Cerebellar nuclear complex (tissue), 1 donor: ENCODE measurements at regions not wholly inside any gene's neighbourhood (a gene's known extent, or its start where the extent isn't known, plus 50 kb on each side); places are given as distances from the start of the nearest gene placed in this dataset.
A peak's percentile ranks its signal among the peaks of the same experiment; 100 is the strongest.

Experiments
- DNase-seq, 2 experiments: peaks; one replicate each; lab custom pipeline; 2025; lab: John Stamatoyannopoulos, UW

GRCh38 chr15:70201425-70201775, 103.7 kb upstream of the TLE3 start:
- DNase-seq, result no peak

DNA sequence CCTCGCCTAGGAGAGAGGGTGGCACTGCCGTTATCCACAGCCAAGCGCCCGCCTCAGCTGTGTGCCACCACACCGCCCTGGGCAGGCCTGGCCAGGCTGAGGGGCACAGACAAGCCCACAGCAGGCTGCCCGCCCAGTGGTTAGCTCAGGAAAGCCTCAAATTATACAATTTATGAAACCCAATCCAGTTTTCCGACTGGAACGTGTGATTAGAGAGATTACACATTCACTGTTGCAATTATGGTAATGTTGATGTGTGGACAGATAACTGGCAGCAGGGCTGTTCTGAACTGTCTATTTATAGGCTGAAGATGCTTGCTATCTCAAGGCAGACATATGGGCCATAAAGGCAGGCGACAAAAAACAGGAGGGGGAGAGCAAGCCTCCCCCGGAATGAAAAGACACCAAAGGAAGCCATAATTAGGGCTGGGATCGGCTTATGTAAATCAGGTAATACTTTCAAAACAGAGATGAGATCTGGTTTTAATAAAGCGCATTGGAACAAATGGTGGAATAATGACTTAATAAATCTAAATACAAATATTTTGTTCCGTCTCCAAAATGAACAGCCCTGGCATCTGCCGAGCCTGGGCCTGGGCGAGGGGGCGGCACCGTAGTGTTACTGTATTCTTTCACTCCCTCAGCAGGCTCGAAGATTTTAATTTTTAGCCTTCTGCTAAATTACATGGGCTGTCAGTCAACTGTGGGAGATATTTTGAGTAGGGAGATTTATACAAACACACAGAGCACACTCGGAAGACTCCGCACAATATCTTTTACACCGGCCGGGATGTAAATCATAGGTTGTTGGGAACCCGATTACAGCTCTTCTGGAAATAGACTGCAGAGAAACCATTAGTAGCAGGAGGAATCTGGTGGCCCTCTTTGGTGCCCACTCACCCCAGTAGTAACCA, 103.1 kb upstream of the TLE3 start:
- no peak for DNase-seq

DNA sequence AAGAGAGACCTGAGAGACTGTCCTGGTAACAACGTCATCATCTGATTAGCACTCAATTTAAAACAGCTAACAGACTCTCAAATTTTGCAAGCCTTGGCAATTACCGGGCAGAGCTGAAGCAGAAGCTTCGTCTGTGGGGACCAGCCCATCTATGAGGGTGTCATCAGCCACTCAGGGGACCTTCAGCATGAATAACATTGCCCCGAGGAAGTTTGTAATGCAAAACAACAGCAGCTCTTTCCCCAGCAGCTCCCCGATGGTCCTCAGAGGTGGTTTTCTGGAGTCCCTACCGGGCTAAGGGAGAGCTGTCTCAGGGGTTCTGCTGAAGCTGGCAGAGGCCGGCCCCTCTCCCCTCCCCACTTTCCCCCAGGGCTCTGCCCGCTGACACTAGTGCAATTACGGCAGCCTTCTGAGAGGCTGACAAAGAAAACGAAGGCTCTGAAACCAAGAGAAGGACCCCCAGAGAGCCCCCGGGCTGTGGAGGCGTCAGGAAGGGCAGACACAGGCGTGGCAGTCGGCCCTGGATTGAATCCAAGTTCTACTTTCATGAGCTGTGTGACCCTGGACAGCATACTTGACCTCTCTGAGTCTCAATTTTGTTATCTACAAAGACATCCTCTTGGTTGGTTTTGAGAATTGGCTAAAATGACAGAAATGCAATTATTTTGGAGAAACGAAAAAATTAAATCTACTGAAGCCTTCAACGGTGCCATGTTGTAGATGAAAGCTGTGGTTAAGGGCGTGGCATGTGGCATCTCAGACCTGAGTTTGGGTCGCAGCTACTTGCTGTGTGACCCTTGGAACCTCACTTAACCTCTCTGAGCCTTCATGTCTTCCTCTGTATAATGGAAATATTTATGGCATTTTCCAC, 102.1 kb upstream of the TLE3 start:
- DNase-seq, result no peak

DNA sequence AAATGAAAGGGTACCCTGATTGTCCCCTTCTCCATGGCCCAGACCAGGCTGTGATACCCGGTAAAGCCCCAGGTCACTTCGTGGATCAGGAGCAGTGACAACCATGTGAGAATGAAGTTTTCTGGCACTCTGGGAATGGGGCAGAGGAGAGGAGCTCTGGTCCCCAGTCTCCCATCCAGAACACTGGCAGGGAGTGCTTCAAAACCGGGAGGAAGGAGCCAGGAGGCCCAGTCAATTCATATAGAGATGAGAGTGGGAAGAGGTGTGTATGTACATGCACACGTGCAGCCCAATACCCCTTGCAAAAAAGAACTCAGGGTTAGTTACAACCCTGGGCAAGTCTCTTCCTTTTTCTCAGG, 101.4 kb upstream of the TLE3 start:
- no peak for DNase-seq

- DNase-seq, result no peak
These were observed 100.9 kb upstream of the TLE3 start for GRCh38 chr15:70198441-70199123.

DNA sequence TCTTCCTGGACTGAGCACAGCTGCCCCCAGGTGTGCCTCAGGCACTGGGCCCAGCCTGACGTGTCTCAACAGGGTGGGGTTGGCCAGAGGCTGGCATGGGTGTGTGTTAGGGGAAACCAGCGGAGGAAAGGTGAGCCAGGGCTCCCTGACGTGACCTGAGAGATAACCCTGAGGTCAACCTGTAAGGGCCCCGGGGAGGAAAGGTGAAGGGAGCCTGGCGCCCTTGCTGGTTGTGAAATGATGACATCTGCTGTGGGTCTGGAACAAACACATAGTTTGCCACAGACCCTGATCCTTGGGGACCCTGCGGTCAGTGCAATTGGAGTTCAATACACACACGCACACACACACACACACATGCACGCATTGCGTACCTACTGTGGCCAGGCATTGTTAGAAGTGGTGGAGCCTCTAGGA, 100.2 kb upstream of the TLE3 start:
- DNase-seq, result no peak

- DNase-seq, result no peak
These were observed 99.7 kb upstream of the TLE3 start for GRCh38 chr15:70197318-70197944.

DNA sequence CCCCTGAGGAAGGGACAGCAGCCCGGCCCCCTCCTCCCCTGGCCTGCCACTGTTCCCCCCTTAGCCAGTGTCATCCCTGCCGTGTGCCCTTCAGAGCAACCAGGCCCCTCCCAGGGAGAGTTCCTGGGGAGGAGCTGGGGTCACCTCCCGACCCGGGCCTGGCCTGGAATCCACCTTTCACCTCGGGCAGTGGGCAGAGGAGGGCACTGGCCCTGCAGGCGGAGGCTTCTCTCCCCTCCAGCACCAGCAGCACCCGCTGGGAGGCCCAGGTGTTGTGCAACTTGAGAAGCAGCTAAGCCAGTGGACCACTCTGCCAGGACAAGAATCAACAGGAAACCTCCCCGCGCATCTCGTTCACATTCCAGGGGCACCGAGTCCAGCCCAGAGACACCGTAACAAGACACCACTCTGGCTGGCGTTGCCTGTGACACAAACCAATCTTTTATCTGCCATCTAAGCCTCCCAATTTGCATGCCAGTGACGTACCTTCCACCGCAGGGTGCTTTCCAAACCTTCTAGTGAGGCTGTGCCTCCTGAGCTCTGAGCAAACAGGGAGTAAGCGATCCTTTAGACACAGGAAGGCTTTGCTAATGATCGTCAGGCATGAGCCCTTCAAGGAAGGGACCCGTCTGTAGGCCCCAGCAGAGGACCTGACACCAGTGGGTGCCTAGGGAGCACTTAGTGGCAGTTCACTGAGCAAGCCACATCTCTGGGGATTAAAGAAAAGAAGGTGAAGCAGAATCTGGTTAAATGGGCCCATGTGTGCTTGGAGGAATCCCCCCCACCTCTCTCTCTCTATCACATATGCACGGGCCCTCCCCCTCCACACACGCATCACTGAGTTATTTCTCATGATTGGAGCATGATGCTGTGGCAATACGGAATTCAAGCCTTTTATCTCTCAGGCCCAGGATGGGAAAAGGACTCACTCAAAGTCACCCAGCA, 98.9 kb upstream of the TLE3 start:
- DNase-seq, result no peak

DNA sequence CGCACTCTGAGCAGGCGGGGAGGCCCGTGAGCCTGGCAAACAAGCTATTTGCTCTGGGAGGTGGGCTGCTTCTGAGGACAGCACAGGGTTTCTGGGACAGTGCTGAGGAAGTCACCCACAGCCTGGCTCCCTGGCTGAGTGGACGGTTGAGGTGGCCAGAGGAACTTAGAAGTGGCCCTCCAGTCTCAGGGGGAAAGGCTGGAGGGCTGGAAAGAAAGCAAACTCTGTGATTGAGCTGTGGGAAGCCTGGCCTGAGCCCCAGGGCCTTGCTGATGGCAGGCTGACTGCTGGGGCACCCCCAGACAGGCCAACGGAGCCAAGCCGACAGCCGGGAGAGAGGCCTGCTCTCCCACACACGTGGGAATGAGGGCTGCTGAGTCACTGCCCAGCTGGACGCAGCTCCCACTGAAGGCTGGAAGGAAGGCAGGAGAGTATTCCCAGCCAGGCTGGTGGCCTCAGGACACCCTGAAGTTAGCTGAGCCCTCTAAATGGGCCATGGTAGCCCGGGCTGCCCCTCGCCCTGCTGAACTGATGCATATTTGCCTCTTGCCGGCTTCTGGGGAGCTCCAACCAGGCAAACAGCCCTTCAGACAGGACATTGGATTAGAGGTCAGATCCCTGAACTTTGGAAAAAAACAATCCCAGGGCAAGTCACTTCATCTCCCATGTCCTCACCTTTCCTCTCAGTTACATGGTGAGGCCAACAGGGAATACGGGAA, 98.0 kb upstream of the TLE3 start:
- peak in 1 of 2 experiments; percentile 58 for DNase-seq

DNA sequence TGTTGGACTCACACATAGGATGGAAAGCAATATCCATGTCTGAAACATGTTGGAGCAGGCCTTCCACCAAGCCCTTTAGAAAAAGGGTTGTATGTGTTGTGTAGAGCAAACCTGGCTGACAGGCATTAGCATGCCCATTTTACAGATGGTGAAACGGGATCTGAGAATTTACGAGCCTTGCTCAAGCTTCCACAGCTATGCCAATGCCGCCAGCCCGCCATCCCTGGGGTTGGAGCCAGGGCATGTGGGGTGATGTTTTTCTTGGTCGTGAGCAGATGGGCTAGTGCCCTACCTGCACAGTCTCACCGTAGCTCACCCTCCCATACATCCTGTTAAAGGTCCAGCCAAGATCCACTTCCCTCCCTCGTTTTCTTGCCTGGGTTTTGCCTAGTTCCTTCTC, 97.5 kb upstream of the TLE3 start:
- peak in 1 of 2 experiments; percentile 8 for DNase-seq

GRCh38 chr15:70194266-70194665, 96.5 kb upstream of the TLE3 start:
- no peak for DNase-seq

GRCh38 chr15:70193734-70194133, 96.0 kb upstream of the TLE3 start:
- no peak for DNase-seq

- DNase-seq, result no peak
These were observed 94.8 kb upstream of the TLE3 start for GRCh38 chr15:70192490-70192889.

DNA sequence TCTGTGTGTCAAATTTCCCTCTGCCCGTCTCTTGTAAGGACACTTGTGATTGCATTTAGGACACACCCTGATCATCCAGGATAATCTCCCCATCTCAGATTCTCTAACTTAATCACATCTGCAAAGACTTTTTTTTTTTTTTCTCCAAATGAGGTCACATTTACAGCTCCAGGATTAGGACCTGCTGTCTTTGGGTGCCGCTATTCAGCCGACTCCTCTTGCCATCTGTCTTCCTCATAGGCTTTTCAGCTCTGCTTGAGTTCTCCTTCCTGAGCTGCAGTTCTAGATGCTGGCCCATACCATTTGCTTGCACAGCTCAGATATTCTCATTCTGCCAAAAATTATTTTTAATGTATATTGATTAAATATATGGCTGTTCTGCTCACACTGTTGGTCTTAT, 94.3 kb upstream of the TLE3 start:
- no peak for DNase-seq

- DNase-seq, result no peak
These were observed 93.2 kb upstream of the TLE3 start for GRCh38 chr15:70190965-70191364.

DNA sequence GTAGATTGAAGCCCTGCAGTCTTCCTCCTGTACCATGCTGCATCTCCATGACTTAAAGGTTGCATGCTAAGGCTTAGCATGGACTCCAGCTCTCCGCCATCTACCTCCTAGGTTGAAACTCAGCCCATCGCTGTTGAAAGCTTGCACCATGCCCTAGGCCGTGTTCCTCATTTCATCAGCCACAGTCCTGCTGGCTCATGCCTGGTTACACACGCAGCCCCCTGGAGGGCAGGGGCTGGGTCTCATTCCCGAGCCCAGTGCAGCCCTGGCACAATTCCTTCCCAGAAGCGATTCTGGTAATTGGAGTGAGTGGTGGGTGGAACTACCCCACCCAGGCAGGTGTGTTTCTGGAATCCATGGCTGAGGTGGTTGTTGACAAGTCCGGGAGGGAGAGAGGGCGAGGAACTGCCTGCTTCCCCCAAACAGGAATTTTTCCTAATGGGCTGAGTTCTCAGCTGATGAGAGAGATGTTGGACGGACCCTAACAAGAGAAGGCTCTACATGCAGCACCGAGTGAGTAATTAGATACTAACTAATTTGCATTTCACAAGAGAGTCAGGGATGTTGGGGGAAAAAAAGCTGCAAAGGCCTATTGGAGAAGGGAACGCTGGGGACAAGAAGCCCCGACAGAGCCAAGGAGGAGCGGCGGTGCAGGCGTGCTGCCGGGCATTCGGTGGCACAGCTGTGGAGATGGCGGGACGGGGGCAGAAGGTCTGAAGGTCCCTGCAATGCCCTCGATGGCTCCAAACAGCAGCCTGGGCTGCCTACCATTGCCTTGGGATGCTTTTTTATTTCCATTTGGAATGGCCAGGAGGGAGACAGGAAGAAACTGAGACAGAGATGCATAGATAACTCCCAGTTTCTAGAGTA, 92.3 kb upstream of the TLE3 start:
- no peak for DNase-seq

DNA sequence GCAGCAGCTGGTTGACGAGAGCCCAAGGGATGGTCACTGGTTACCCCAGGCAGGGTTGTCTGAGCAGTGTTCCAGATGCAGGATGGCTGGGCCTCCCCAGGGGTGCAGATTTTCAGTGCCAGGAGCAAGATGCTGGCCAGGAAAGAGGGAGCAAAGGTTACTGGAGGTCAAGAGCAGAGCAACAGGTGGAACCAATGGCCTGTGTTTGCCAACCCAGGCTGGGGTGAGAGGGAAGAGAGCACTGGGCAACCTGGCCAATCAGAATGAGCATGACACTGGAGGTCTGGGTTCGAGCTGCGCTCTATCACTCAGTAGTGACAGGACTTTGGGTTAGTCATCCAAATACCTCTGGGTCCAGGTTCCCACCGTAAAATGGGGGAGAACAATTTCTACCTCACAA, 90.6 kb upstream of the TLE3 start:
- no peak for DNase-seq

GRCh38 chr15:70187331-70187730, 89.6 kb upstream of the TLE3 start:
- DNase-seq, result no peak

DNA sequence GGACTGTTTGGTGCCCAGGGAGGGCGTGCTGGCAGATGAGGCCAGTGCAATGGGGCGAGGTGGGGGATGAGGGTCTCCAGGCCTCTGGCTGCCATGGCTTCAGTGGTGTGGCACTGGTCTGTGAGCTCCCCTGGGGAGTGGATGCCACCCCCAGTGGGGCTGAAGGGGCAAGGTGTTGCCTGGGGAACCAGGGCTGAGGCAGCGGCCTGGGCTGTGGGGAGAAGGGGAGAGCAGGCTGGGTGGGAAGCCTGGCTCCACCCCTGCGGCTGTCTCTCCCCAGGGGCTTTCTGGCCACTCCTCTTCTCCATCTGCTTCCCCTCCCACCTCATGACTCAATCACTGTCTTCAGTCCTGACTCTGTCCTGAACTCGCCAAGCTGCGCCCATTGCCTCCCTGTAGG, 88.4 kb upstream of the TLE3 start:
- DNase-seq, result no peak
